Fibroblast of villous mesenchyme (primary cell): ENCODE measurements at regions not wholly inside any gene's neighbourhood (a gene's known extent, or its start where the extent isn't known, plus 50 kb on each side); places are given as distances from the start of the nearest gene placed in this dataset.

Experiments used
- DNase-seq: peaks from one replicate; pipeline ENCODE4 v3.0.0-alpha.2; 2010; ENCODE audit warnings: low read depth
- H3K4me3 ChIP-seq: 2 replicates; pipeline ENCODE4 v1.5.1; 2011; ENCODE audit warnings: low read depth, mild to moderate bottlenecking, low read length
- CTCF ChIP-seq: IDR thresholded peaks from 2 replicates; pipeline ENCODE4 v1.5.1; 2012; ENCODE audit warnings: low read depth, mild to moderate bottlenecking, low read length; ENCODE audit not compliant: insufficient read depth

GRCh38 chr12:59173695-59174094 is 253.4 kb upstream of the LRIG3 start:
- DNase-seq: no peak
- no peak overlapping the region for H3K4me3 ChIP-seq
- peak; percentile 19 for TF ChIP-seq CTCF

- DNase-seq: no peak
- H3K4me3 ChIP-seq: no peak overlapping the region
- no peak for TF ChIP-seq CTCF
Observed at GRCh38 chr12:59168647-59169046, 248.3 kb upstream of the LRIG3 start.

GRCh38 chr12:59166457-59166856 is 246.2 kb upstream of the LRIG3 start:
- H3K4me3 ChIP-seq: no peak overlapping the region
- TF ChIP-seq CTCF: no peak
- peak; percentile 3 for DNase-seq

GRCh38 chr12:59164991-59165718 is 244.9 kb upstream of the LRIG3 start:
- H3K4me3 ChIP-seq: no peak overlapping the region
- DNase-seq: peak; percentile 54
- TF ChIP-seq CTCF: peak; percentile 47

- TF ChIP-seq CTCF: no peak
- no peak for DNase-seq
- no peak overlapping the region for H3K4me3 ChIP-seq
Observed at GRCh38 chr12:59164226-59164625, 243.9 kb upstream of the LRIG3 start.

GRCh38 chr12:59158681-59159080 is 238.4 kb upstream of the LRIG3 start:
- DNase-seq: no peak
- TF ChIP-seq CTCF: no peak
- no peak overlapping the region for H3K4me3 ChIP-seq

- H3K4me3 ChIP-seq: no peak overlapping the region
- no peak for TF ChIP-seq CTCF
- no peak for DNase-seq
Observed at GRCh38 chr12:59158066-59158465, 237.8 kb upstream of the LRIG3 start.
